GM12872 (cell line): ENCODE measurements at regions not wholly inside any gene's neighbourhood (a gene's known extent, or its start where the extent isn't known, plus 50 kb on each side); places are given as distances from the start of the nearest gene placed in this dataset.

Source experiments
- TF ChIP-seq, protein P1 (sequence below): IDR thresholded peaks from 3 replicates; pipeline ENCODE4 v1.5.1; 2011; ENCODE audit warnings: low read depth, mild to moderate bottlenecking, low read length, moderate library complexity; ENCODE audit not compliant: insufficient read depth

DNA sequence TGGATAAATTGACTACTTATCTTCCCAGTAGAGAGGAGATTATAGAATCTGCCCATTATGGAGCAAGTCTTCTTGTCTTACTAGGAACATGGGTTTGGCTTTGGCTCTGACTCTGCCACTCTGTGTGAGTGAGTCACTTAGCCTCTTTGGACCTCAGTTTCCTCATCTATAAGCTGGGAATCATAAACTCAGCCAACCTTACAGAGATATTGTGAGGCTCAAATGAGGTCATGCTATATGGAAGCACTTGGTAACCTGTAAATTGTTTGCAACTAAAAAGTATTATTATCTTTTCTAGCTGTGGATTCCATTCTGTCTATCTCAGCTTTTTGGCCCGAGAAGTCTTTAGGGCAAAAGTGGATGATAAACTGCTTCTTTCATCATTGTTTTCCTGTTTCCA lies 186.8 kb upstream of the TSC22D1 start:
- TF ChIP-seq, protein P1, sequence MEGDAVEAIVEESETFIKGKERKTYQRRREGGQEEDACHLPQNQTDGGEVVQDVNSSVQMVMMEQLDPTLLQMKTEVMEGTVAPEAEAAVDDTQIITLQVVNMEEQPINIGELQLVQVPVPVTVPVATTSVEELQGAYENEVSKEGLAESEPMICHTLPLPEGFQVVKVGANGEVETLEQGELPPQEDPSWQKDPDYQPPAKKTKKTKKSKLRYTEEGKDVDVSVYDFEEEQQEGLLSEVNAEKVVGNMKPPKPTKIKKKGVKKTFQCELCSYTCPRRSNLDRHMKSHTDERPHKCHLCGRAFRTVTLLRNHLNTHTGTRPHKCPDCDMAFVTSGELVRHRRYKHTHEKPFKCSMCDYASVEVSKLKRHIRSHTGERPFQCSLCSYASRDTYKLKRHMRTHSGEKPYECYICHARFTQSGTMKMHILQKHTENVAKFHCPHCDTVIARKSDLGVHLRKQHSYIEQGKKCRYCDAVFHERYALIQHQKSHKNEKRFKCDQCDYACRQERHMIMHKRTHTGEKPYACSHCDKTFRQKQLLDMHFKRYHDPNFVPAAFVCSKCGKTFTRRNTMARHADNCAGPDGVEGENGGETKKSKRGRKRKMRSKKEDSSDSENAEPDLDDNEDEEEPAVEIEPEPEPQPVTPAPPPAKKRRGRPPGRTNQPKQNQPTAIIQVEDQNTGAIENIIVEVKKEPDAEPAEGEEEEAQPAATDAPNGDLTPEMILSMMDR = no peak

DNA sequence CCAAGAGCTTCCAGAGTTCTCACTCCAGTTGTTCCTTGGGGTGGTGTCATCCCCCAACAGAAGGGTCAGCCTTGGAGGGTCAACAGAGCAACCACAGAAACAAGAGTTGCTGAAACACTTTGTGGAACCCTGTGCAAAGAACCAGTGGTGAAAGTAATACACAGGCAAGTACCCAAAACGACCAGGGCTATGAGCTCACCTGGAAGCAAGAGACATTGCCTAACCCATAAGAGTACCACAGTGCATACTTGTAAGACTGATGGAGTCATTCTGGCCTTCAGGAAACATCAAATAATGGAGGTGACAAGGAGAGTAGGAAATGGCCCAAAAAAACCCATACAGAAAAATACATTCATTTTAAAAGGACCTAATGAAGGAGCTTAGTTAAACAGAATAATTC lies 184.3 kb upstream of the TSC22D1 start:
- TF ChIP-seq, protein P1 = no peak

DNA sequence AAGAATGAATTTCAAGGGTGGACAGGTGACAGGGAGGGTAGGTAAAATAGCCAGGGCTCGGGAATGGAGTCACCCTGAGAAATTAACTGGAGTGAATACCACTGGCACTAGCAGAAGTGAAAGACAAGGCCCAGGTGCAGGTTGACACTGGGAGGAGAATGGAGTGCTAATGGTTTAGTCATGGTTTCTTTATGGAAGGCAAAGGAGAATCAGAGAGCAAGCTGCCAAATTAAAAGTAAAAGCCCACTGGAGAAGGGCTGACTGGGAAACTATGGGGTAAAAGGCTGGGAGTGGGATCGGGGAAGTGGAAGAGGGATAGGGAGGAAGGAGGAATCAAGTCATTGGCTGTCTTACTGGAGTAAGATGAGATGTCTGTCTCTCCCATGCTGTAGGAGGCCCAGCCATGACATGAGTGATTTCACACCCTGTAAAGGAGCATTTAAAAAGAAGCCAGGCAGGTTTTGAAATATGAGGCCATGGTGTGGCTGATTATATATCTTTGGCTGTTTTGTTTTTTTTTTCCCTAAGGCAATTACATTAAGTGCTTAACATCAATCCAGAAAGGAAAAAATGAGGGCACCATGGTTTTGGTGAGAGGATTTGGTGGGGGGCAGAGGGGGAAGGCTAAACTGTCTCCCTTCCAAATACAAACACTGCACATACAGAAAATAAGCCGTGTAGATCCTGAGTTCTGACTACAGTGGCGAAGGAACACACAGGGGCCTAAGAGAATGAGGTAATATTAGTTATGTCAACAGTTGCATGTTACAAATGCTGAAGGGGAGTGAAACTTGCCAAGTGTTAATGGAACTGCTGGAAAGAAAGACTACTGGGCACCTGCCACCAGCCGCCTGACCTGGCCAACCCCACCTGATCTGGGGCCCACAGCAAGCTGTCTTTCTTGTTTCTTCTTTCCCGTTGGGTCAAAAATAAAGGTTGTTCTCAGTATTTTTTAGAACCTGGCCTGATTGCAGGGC lies 183.5 kb upstream of the TSC22D1 start:
- TF ChIP-seq, protein P1 = no peak

DNA sequence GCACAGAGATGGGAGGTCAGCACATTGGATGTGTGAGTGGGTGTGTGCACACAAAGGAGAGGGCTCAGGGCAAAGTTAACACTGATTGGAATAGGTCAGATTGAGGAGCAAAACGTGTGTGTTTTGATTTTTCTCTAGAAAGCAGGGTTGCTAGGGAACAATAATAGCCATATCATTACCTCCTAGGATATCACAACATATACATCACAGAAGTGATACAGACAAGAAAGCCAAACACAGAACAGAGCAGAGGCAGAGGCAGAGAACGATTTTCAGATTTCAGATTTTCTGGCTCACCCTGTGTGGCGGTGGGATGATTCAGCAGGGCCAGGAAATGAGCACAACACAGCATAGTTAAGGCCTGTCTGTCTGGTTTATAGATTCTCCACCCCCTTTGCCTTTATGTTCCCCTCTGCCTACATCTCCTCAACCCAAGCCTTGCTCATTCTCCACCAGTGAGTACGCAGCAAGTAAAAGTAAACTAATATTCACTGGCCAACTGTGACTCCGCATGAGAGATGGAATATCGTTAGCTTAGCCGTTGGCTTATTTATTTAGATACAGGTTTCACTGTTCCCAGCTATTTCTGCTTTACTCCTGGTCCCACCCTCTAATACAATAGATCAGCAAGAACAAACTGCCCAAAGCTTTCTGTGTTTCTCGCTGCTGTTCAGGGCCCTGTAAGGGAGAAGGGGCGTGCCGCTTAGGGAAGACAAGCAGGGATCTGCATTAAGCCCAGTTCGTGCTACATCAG lies 182.7 kb upstream of the TSC22D1 start:
- TF ChIP-seq, protein P1 = no peak

DNA sequence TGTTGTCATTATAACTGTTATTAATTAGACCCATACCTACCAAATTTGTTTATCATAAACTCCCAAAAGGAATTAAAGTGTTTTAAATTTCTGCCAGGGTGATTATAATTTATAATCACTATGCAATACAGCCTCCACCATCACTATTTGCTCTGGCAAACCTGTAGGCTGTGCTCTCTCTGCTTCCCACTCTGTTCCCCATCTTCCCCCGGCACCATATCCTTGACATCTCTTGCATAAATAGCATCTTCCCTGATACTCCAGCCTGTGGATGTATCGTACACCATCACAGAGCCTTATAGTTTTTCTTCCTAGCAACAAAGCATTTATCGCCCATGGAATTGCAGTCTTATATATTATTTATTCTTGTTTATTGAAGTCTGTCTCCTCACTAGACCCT lies 181.5 kb upstream of the TSC22D1 start:
- TF ChIP-seq, protein P1 = no peak

DNA sequence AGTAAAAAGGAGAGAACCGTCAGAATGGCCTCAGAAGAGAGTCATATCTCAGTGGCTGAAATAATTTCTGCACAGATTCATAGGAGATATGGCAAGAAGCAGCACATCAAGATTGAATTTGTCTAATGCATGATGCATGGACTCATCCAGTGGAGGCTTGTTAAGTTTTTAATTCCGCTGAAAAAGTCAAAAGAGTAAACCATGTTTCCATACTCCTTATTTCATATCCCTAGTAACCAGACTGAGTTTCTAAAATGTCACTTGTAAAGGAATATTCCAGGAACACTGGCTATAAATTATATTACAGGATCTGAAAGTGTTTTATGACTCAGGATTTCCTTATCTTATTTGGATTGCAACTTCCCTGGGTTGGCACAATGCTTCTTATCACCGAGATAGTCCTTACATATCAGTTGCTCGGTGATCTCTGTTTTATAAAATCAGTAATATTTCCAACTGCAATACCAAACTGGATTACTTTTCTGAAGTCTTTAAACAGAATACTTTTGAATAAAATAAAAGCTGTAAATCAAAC lies 180.2 kb upstream of the TSC22D1 start:
- TF ChIP-seq, protein P1 = no peak

DNA sequence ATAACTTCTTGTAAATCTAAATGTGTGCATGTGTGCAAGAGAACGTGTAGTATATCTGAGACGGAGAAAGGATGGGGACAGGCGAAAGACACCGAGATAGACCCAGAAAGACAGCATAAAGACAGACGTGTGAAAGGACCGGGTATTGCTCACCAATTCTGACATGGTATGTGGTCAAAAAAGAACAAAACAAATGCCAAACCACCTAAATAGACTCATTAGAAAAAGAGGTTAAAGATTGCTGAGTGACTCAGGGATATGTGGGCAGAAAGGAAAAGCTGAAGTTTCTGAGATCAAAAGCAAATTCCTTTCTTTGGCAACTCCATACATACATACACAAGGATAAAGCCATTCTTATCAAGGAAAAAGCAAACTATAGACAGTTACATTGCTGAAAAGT lies 179.7 kb upstream of the TSC22D1 start:
- TF ChIP-seq, protein P1 = no peak
